Caco-2 (cell line): ENCODE measurements at regions not wholly inside any gene's neighbourhood (a gene's known extent, or its start where the extent isn't known, plus 50 kb on each side); places are given as distances from the start of the nearest gene placed in this dataset.

Experiments
- BruUV-seq: library from RNA; stranded (reverse); fragments of 400-500 nt; replicated peaks from 2 replicates; lab custom pipeline; 2021; lab: Mats Ljungman, UMichigan
- CTCF ChIA-PET: fragments of 300-600 bp; sonication (Branson Sonifier 250); formaldehyde crosslinking; loops from one replicate; lab custom pipeline; 2022; ENCODE audit warnings: antibody characterized with exemption; lab: Charles Lee
- POLR2A ChIA-PET: fragments of 300-600 bp; sonication (Branson Sonifier 250); formaldehyde crosslinking; loops from one replicate; lab custom pipeline; 2022; ENCODE audit warnings: antibody characterized with exemption; lab: Charles Lee
- DNase-seq, 2 experiments: peaks; one replicate each; pipeline versions ENCODE4 v3.0.0 to v3.0.0-alpha.2; 2020 to 2022
- H3K27me3 ChIP-seq: replicated peaks from 2 replicates; pipeline ENCODE4 v1.6.0; 2011; ENCODE audit warnings: low read length; ENCODE audit not compliant: control insufficient read depth, insufficient read depth
- H3K36me3 ChIP-seq: 2 replicates; pipeline ENCODE4 v1.5.1; 2011; ENCODE audit warnings: low read length; ENCODE audit not compliant: control insufficient read depth, insufficient read depth
- H3K4me1 ChIP-seq: fragments of 250-450 bp; sonication (Bioruptor Pico); 2 replicates; pipeline ENCODE4 v1.5.1; 2020; ENCODE audit warnings: mild to moderate bottlenecking
- H3K4me3 ChIP-seq: 2 replicates; pipeline ENCODE4 v1.5.1; 2011; ENCODE audit warnings: low read depth, mild to moderate bottlenecking, control low read depth, low read length
- H3K9me3 ChIP-seq: fragments of 250-450 bp; sonication (Bioruptor Pico); 2 replicates; pipeline ENCODE4 v1.5.1; 2020; ENCODE audit warnings: mild to moderate bottlenecking, moderate library complexity
- H3K27ac Mint-ChIP-seq: one replicate; pipeline ENCODE4 v1.8.0; 2022; ENCODE audit warnings: mixed read lengths; ENCODE audit not compliant: unreplicated experiment
- H3K27me3 Mint-ChIP-seq: one replicate; pipeline ENCODE4 v1.8.0; 2022; ENCODE audit warnings: mixed read lengths; ENCODE audit not compliant: insufficient read depth, unreplicated experiment
- H3K36me3 Mint-ChIP-seq: one replicate; pipeline ENCODE4 v1.8.0; 2022; ENCODE audit warnings: mild to moderate bottlenecking, mixed read lengths; ENCODE audit not compliant: insufficient read depth, unreplicated experiment
- H3K4me1 Mint-ChIP-seq: one replicate; pipeline ENCODE4 v1.8.0; 2022; ENCODE audit warnings: low read depth, mixed read lengths; ENCODE audit not compliant: unreplicated experiment
- H3K4me3 Mint-ChIP-seq: one replicate; pipeline ENCODE4 v1.8.0; 2022; ENCODE audit warnings: mild to moderate bottlenecking, moderate library complexity, mixed read lengths; ENCODE audit not compliant: unreplicated experiment
- H3K9me3 Mint-ChIP-seq: one replicate; pipeline ENCODE4 v1.8.0; 2022; ENCODE audit warnings: mixed read lengths; ENCODE audit not compliant: unreplicated experiment
- CTCF ChIP-seq, 2 experiments: fragments of 200-600 bp in 1 of 2; IDR thresholded peaks; 1 replicate in 1 of 2; 2 replicates in 1 of 2; pipeline versions ENCODE4 v1.5.1 to v1.8.0; 2011 to 2022; ENCODE audit warnings: antibody characterized with exemption in 1 of 2, control low read depth in 1 of 2, inconsistent platforms in 1 of 2, low read depth in 1 of 2, low read length in 1 of 2, mild to moderate bottlenecking in 1 of 2, moderate library complexity in 1 of 2; ENCODE audit not compliant: insufficient read depth in 1 of 2, severe bottlenecking in 1 of 2, unreplicated experiment in 1 of 2
- intact Hi-C: fragments of 100-400 bp; cut with micrococcal nuclease; formaldehyde crosslinking; loops from one replicate; pipeline ENCODE4 v1.10.0; 2022; ENCODE audit not compliant: unreplicated experiment

- CTCF ChIA-PET = no interaction called here
- Mint-ChIP-seq H3K4me3 (no peak overlapping the region), H3K27me3 (peaks cover 17% of the 10 kb centered on the region), H3K27ac (no peak overlapping the region), H3K4me1 (no peaks in the 10 kb centered on the region), H3K36me3 (no peaks in the 10 kb centered on the region), H3K9me3 (no peaks in the 10 kb centered on the region)
- no peak for DNase-seq
- Histone ChIP-seq H3K9me3 (no peaks in the 10 kb centered on the region), H3K36me3 (no peaks in the 10 kb centered on the region), H3K27me3 (no peaks in the 10 kb centered on the region), H3K4me1 (no peaks in the 10 kb centered on the region), H3K4me3 (no peak overlapping the region)
- intact Hi-C loops = no loop called here
- BruUV-seq = no TSS peak
- POLR2A ChIA-PET = no interaction called here
- TF ChIP-seq CTCF (IDR thresholded peaks at IDR 0.05; ENCODE audit: insufficient read depth in 1 of 2, low read depth in 1 of 2, low read length in 1 of 2, severe bottlenecking in 1 of 2, unreplicated experiment in 1 of 2) = no peak
These were observed 57.0 kb downstream of the TTC32 start for GRCh38 chr2:19844750-19845149.

GRCh38 chr2:19843992-19844515, 57.7 kb downstream of the TTC32 start:
- no TSS peak for BruUV-seq
- POLR2A ChIA-PET = no interaction called here
- Mint-ChIP-seq H3K4me3 (no peak overlapping the region), H3K27me3 (peaks cover 23% of the 10 kb centered on the region), H3K9me3 (no peaks in the 10 kb centered on the region), H3K4me1 (no peaks in the 10 kb centered on the region), H3K27ac (no peak overlapping the region), H3K36me3 (no peaks in the 10 kb centered on the region)
- CTCF ChIA-PET = no interaction called here
- intact Hi-C loops = no loop called here
- H3K36me3 ChIP-seq = no peaks in the 10 kb centered on the region
- TF ChIP-seq CTCF (IDR thresholded peaks at IDR 0.05; ENCODE audit: insufficient read depth in 1 of 2, low read depth in 1 of 2, low read length in 1 of 2, severe bottlenecking in 1 of 2, unreplicated experiment in 1 of 2) = no peak
- H3K4me1 ChIP-seq = no peaks in the 10 kb centered on the region
- H3K4me3 ChIP-seq = no peak overlapping the region
- no peak for DNase-seq
- H3K9me3 ChIP-seq = no peaks in the 10 kb centered on the region
- no peaks in the 10 kb centered on the region for H3K27me3 ChIP-seq

- POLR2A ChIA-PET = no interaction called here
- Histone ChIP-seq H3K27me3 (no peaks in the 10 kb centered on the region), H3K4me3 (no peak overlapping the region), H3K9me3 (no peaks in the 10 kb centered on the region), H3K4me1 (no peaks in the 10 kb centered on the region), H3K36me3 (no peaks in the 10 kb centered on the region)
- Mint-ChIP-seq H3K4me1 (no peaks in the 10 kb centered on the region), H3K9me3 (no peaks in the 10 kb centered on the region), H3K27ac (no peak overlapping the region), H3K4me3 (no peak overlapping the region), H3K36me3 (no peaks in the 10 kb centered on the region), H3K27me3 (peaks cover 32% of the 10 kb centered on the region)
- BruUV-seq = no TSS peak
- intact Hi-C loops = no loop called here
- DNase-seq = no peak
- no peak for TF ChIP-seq CTCF (IDR thresholded peaks at IDR 0.05; ENCODE audit: insufficient read depth in 1 of 2, low read depth in 1 of 2, low read length in 1 of 2, severe bottlenecking in 1 of 2, unreplicated experiment in 1 of 2)
- CTCF ChIA-PET = no interaction called here
These were observed 59.7 kb downstream of the TTC32 start for GRCh38 chr2:19841918-19842693.
